Immature natural killer cell (primary cell): ENCODE measurements at regions not wholly inside any gene's neighbourhood (a gene's known extent, or its start where the extent isn't known, plus 50 kb on each side); places are given as distances from the start of the nearest gene placed in this dataset.
A peak's percentile ranks its signal among the peaks of the same experiment; 100 is the strongest.
"Not testable (repeated sequence)": the region's sequence is repeated elsewhere in the genome, so short reads cannot be mapped to it uniquely, and the experiment has no call there.

Source experiments
- DNase-seq, 3 donors: peaks; one replicate each; pipeline ENCODE4 v3.0.0; 2022; ENCODE audit warnings: mixed read lengths in 1 of 3
- H3K27ac Mint-ChIP-seq, 6 donors: one replicate each; pipeline ENCODE4 v1.8.0; 2020; ENCODE audit warnings: mixed read lengths in 6 of 6, mild to moderate bottlenecking in 5 of 6, inconsistent platforms in 4 of 6, moderate library complexity in 3 of 6
- H3K27me3 Mint-ChIP-seq, 3 donors: one replicate each; pipeline ENCODE4 v1.8.0; 2020 to 2021; ENCODE audit warnings: low read depth in 3 of 3, mild to moderate bottlenecking in 3 of 3, mixed read lengths in 3 of 3, moderate library complexity in 3 of 3, inconsistent platforms in 1 of 3
- H3K36me3 Mint-ChIP-seq, 3 donors: one replicate each; pipeline ENCODE4 v1.8.0; 2020; ENCODE audit warnings: mixed read lengths in 3 of 3, inconsistent platforms in 2 of 3, mild to moderate bottlenecking in 2 of 3
- H3K4me1 Mint-ChIP-seq, 2 donors: one replicate each; pipeline ENCODE4 v1.8.0; 2020; ENCODE audit warnings: inconsistent platforms in 2 of 2, mild to moderate bottlenecking in 2 of 2, mixed read lengths in 2 of 2, moderate library complexity in 1 of 2
- H3K4me3 Mint-ChIP-seq, 5 donors: one replicate each; pipeline ENCODE4 v1.8.0; 2020; ENCODE audit warnings: mild to moderate bottlenecking in 5 of 5, mixed read lengths in 5 of 5, inconsistent platforms in 3 of 5, moderate library complexity in 3 of 5
- H3K9me3 Mint-ChIP-seq, 6 donors: one replicate each; pipeline ENCODE4 v1.8.0; 2020; ENCODE audit warnings: mild to moderate bottlenecking in 6 of 6, mixed read lengths in 6 of 6, inconsistent platforms in 4 of 6, moderate library complexity in 3 of 6

GRCh38 chr21:8377093-8377841 is 2144.1 kb upstream of the TPTE start:
- not testable (repeated sequence) for H3K27ac Mint-ChIP-seq, DNase-seq, H3K27me3 Mint-ChIP-seq, H3K4me1 Mint-ChIP-seq, H3K9me3 Mint-ChIP-seq, H3K36me3 Mint-ChIP-seq, H3K4me3 Mint-ChIP-seq

DNA sequence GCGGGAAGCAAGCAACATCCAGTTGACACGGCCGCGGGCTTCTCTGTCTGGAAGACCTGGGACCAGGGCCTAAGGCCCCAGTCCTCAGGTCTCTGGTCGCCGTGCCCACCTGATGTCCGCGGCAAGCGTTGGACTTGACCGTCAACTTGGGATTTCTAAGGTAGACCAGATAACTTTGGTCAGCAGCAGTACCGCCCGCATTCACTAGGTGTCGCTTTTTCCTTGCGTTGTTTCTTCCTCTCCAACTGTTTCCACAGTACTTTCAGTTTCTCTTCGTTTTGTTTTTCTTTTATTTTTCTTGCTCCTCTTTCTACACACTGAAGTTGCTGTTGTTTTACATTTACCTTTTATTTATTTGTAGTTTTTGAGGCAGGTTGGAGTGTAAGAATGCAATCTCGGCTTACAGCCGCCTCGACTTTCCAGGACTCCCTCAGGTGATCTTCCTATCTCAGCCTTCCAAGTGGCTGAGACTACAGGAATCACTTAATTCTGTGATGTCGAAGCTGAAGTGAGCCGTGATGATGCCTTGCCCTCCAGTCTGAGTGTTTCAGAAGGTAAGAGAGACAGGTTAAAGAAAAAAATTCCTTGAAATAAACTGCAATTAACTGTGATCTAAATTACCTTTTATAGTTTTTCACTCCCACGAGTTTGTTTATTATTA is 2140.8 kb upstream of the TPTE start:
- H3K4me1 Mint-ChIP-seq, H3K27me3 Mint-ChIP-seq, H3K9me3 Mint-ChIP-seq, H3K27ac Mint-ChIP-seq, H3K36me3 Mint-ChIP-seq, DNase-seq, H3K4me3 Mint-ChIP-seq: not testable (repeated sequence)

- not testable (repeated sequence) for DNase-seq
Measured at GRCh38 chr21:8388169-8388939, 2133.0 kb upstream of the TPTE start.

GRCh38 chr21:8388940-8389238 is 2132.5 kb upstream of the TPTE start:
- H3K27ac Mint-ChIP-seq, H3K4me3 Mint-ChIP-seq, H3K4me1 Mint-ChIP-seq, H3K27me3 Mint-ChIP-seq, H3K9me3 Mint-ChIP-seq, H3K36me3 Mint-ChIP-seq, DNase-seq: not testable (repeated sequence)

More at GRCh38 chr21:8388169-8388939, 2133.0 kb upstream of the TPTE start:
- not testable (repeated sequence) for H3K9me3 Mint-ChIP-seq, H3K36me3 Mint-ChIP-seq, H3K27ac Mint-ChIP-seq, H3K4me1 Mint-ChIP-seq, H3K4me3 Mint-ChIP-seq, H3K27me3 Mint-ChIP-seq

- not testable (repeated sequence) for H3K27ac Mint-ChIP-seq, H3K27me3 Mint-ChIP-seq, H3K4me3 Mint-ChIP-seq, H3K36me3 Mint-ChIP-seq, H3K4me1 Mint-ChIP-seq, H3K9me3 Mint-ChIP-seq, DNase-seq
Measured at GRCh38 chr21:8390550-8391171, 2130.7 kb upstream of the TPTE start.

DNA sequence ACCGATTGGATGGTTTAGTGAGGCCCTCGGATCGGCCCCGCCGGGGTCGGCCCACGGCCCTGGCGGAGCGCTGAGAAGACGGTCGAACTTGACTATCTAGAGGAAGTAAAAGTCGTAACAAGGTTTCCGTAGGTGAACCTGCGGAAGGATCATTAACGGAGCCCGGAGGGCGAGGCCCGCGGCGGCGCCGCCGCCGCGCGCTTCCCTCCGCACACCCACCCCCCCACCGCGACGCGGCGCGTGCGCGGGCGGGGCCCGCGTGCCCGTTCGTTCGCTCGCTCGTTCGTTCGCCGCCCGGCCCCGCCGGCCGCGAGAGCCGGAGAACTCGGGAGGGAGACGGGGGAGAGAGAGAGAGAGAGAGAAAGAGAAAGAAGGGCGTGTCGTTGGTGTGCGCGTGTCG is 2127.0 kb upstream of the TPTE start:
- H3K9me3 Mint-ChIP-seq, H3K36me3 Mint-ChIP-seq, H3K27ac Mint-ChIP-seq, H3K4me1 Mint-ChIP-seq, H3K4me3 Mint-ChIP-seq, H3K27me3 Mint-ChIP-seq, DNase-seq: not testable (repeated sequence)

DNA sequence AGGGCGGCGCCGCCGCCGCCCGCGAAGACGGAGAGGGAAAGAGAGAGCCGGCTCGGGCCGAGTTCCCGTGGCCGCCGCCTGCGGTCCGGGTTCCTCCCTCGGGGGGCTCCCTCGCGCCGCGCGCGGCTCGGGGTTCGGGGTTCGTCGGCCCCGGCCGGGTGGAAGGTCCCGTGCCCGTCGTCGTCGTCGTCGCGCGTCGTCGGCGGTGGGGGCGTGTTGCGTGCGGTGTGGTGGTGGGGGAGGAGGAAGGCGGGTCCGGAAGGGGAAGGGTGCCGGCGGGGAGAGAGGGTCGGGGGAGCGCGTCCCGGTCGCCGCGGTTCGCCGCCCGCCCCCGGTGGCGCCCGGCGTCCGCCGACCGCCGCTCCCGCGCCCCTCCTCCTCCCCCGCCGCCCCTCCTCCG is 2125.4 kb upstream of the TPTE start:
- H3K27ac Mint-ChIP-seq, H3K9me3 Mint-ChIP-seq, H3K4me1 Mint-ChIP-seq, DNase-seq, H3K36me3 Mint-ChIP-seq, H3K27me3 Mint-ChIP-seq, H3K4me3 Mint-ChIP-seq: not testable (repeated sequence)

GRCh38 chr21:8398870-8399437 is 2122.4 kb upstream of the TPTE start:
- not testable (repeated sequence) for H3K36me3 Mint-ChIP-seq, DNase-seq, H3K4me3 Mint-ChIP-seq, H3K9me3 Mint-ChIP-seq, H3K27ac Mint-ChIP-seq, H3K27me3 Mint-ChIP-seq, H3K4me1 Mint-ChIP-seq

- not testable (repeated sequence) for DNase-seq, H3K27ac Mint-ChIP-seq, H3K36me3 Mint-ChIP-seq, H3K27me3 Mint-ChIP-seq, H3K4me1 Mint-ChIP-seq, H3K4me3 Mint-ChIP-seq, H3K9me3 Mint-ChIP-seq
Measured at GRCh38 chr21:8399866-8400265, 2121.5 kb upstream of the TPTE start.

DNA sequence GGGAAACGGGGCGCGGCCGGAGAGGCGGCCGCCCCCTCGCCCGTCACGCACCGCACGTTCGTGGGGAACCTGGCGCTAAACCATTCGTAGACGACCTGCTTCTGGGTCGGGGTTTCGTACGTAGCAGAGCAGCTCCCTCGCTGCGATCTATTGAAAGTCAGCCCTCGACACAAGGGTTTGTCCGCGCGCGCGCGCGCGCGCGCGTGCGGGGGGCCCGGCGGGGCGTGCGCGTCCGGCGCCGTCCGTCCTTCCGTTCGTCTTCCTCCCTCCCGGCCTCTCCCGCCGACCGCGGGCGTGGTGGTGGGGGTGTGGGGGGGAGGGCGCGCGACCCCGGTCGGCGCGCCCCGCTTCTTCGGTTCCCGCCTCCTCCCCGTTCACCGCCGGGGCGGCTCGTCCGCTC is 2119.6 kb upstream of the TPTE start:
- not testable (repeated sequence) for DNase-seq

DNA sequence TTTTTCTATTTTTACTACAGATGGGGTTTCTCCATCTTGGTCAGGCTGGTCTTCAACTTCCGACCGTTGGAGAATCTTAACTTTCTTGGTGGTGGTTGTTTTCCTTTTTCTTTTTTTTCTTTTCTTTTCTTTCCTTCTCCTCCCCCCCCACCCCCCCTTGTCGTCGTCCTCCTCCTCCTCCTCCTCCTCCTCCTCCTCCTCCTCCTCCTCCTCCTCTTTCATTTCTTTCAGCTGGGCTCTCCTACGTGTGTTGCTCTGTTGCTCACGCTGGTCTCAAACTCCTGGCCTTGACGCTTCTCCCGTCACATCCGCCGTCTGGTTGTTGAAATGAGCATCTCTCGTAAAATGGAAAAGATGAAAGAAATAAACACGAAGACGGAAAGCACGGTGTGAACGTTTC is 2115.1 kb upstream of the TPTE start:
- H3K4me1 Mint-ChIP-seq = not testable (repeated sequence)

More for the DNA sequence above, 2119.6 kb upstream of the TPTE start:
- not testable (repeated sequence) for H3K27me3 Mint-ChIP-seq, H3K36me3 Mint-ChIP-seq, H3K27ac Mint-ChIP-seq, H3K9me3 Mint-ChIP-seq, H3K4me3 Mint-ChIP-seq, H3K4me1 Mint-ChIP-seq

DNA sequence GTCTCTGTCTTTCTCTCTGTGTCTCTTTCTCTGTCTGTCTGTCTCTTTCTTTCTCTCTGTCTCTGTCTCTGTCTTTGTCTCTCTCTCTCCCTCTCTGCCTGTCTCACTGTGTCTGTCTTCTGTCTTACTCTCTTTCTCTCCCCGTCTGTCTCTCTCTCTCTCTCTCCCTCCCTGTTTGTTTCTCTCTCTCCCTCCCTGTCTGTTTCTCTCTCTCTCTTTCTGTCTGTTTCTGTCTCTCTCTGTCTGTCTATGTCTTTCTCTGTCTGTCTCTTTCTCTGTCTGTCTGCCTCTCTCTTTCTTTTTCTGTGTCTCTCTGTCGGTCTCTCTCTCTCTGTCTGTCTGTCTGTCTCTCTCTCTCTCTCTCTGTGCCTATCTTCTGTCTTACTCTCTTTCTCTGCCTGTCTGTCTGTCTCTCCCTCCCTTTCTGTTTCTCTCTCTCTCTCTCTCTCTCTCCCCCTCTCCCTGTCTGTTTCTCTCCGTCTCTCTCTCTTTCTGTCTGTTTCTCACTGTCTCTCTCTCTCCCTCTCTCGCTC is 2110.2 kb upstream of the TPTE start:
- not testable (repeated sequence) for H3K27ac Mint-ChIP-seq, H3K4me3 Mint-ChIP-seq, DNase-seq, H3K27me3 Mint-ChIP-seq, H3K4me1 Mint-ChIP-seq, H3K9me3 Mint-ChIP-seq, H3K36me3 Mint-ChIP-seq

More for the DNA sequence above, 2115.1 kb upstream of the TPTE start:
- H3K9me3 Mint-ChIP-seq, H3K27ac Mint-ChIP-seq, H3K36me3 Mint-ChIP-seq, H3K27me3 Mint-ChIP-seq, DNase-seq, H3K4me3 Mint-ChIP-seq: not testable (repeated sequence)

- DNase-seq = peak; percentile 44 to 49 (median 48)
- not testable (repeated sequence) for H3K4me1 Mint-ChIP-seq, H3K36me3 Mint-ChIP-seq, H3K9me3 Mint-ChIP-seq, H3K27me3 Mint-ChIP-seq
- Mint-ChIP-seq H3K27ac (peak overlapping the region in 1 of 6 donors; percentile 4), H3K4me3 (peak overlapping the region in 1 of 5 donors; percentile 17)
Measured at GRCh38 chr21:8419925-8420560, 2101.3 kb upstream of the TPTE start.
